ENCODE measurements at regions not wholly inside any gene's neighbourhood (a gene's known extent, or its start where the extent isn't known, plus 50 kb on each side); places are given as distances from the start of the nearest gene placed in this dataset.
"Not testable (repeated sequence)": the region's sequence is repeated elsewhere in the genome, so short reads cannot be mapped to it uniquely, and the experiment has no call there.

- not testable (repeated sequence) for H3K79me2 ChIP-seq (ENCODE audit: insufficient read depth, low read length); H3K4ac ChIP-seq (ENCODE audit: low read depth, low read length); H3T11ph ChIP-seq (ENCODE audit: low read length); H4K8ac ChIP-seq (replicated peaks; ENCODE audit: insufficient read length, low read depth, low read length); H4K20me1 ChIP-seq (ENCODE audit: control insufficient read depth, insufficient read depth, insufficient read length); H3K23ac ChIP-seq (ENCODE audit: insufficient read length, low read depth, low read length); H3K4me2 ChIP-seq (ENCODE audit: insufficient read depth, insufficient read length, low read length); H2BK12ac ChIP-seq (ENCODE audit: insufficient read length, low read depth, low read length); H2BK5ac ChIP-seq (ENCODE audit: insufficient read length, low read length); H2AK5ac ChIP-seq (ENCODE audit: insufficient read length, low read length); H3K27ac ChIP-seq (ENCODE audit: insufficient read length, low read depth, low read length); H3K27ac Mint-ChIP-seq; H3K23me2 ChIP-seq (ENCODE audit: insufficient read length, low read depth, low read length, poor library complexity, severe bottlenecking); H3K36me3 Mint-ChIP-seq (ENCODE audit: insufficient read depth in 1 of 3, low read depth in 3 of 3); H4K5ac ChIP-seq (ENCODE audit: insufficient read length, low read depth, low read length); H3K27me3 Mint-ChIP-seq (ENCODE audit: low read depth); H3K79me1 ChIP-seq (ENCODE audit: insufficient read depth, low read depth, low read length, poor library complexity, severe bottlenecking); H3K4me3 Mint-ChIP-seq; H2BK15ac ChIP-seq (ENCODE audit: low read depth, low read length); H3K4me1 ChIP-seq (ENCODE audit: insufficient read depth, low read length); H3K9ac ChIP-seq (ENCODE audit: extremely low read depth, insufficient read length, low read length); H3K4me1 Mint-ChIP-seq; H2AFZ ChIP-seq (ENCODE audit: low read length); H3K9me3 Mint-ChIP-seq; H4K91ac ChIP-seq (ENCODE audit: insufficient read length, low read depth, low read length); H3K18ac ChIP-seq (ENCODE audit: insufficient read length, low read depth, low read length); H2BK120ac ChIP-seq (ENCODE audit: low read depth, low read length, poor library complexity, severe bottlenecking); DNase-seq; H3K14ac ChIP-seq (ENCODE audit: insufficient read depth, low read length); H3K9me3 ChIP-seq (ENCODE audit: control insufficient read depth, low read depth, low read length); H3K27me3 ChIP-seq (ENCODE audit: insufficient read depth, low read length); H2BK20ac ChIP-seq (ENCODE audit: low read depth, low read length, poor library complexity, severe bottlenecking); H3K56ac ChIP-seq (ENCODE audit: insufficient read length, low read depth, low read length)
- WGBS (ENCODE audit: extremely low coverage, insufficient read length, low lambda C conversion rate), result no CpG with 5 or more reads among the region's 9 CpGs
Observed at GRCh38 chr7:6937746-6938145, 111.7 kb upstream of the CCZ1B start.
